NCI-H2081 (cell line): ENCODE measurements at regions not wholly inside any gene's neighbourhood (a gene's known extent, or its start where the extent isn't known, plus 50 kb on each side); places are given as distances from the start of the nearest gene placed in this dataset.
A peak's percentile ranks its signal among the peaks of the same experiment; 100 is the strongest.

Source experiments
- DNase-seq, 2 experiments: peaks; one replicate each; lab custom pipeline; 2025; lab: John Stamatoyannopoulos, UW

DNA sequence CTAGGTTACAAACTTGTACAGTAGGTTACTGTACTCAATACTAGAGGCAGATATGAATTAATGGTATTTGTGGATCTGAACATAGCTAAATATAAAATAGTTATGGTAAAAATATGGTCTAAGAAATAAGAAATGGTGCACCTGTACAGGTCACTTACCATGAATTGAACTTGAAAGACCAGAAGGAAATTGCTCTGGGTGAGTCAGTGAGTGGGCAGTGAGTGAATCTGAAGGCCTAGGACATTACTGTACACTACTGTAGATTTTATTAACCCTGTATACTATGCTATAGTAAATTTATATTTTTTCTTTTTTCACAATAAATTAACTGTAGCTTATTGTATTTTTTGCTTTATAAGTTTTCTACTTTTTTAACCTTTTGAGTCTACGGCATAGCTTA is 1020.4 kb downstream of the CDH18 start:
- DNase-seq = no peak

DNA sequence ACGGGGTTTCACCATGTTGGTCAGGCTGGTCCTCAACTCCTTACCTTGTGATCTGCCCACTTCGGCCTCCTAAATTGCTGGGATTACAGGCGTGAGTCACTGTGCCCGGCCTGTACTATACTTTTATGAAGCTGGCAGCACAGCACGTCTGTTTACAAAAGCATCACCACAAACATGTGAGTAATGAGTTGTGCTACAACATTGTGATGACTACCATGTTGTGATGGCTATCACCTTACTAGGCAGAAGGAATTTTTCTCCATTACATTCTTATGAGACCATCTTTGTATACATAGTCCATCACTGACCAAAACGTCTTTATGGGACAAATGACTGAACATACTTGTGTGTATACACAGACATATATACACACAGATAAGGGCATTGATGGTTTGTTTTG is 1019.0 kb downstream of the CDH18 start:
- no peak for DNase-seq

DNA sequence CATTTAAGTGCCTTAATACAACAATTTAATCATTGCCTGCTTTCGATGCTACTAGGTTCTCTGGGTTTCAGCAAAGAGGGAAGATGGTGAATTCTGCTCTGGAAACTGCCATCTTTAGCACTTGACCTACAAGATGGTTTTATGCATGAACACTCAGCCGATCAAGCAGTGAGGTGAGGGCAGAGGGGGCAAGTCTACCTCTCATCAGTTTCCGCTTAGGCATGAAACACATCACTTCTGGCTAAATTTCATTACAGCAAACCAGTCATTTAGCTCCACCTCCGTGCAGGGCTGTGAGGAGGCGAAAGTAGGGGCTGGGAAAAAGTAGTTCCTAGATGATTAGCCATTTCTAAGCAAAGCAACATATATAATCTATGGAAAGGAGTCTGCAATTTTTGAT is 1018.0 kb downstream of the CDH18 start:
- no peak for DNase-seq

DNA sequence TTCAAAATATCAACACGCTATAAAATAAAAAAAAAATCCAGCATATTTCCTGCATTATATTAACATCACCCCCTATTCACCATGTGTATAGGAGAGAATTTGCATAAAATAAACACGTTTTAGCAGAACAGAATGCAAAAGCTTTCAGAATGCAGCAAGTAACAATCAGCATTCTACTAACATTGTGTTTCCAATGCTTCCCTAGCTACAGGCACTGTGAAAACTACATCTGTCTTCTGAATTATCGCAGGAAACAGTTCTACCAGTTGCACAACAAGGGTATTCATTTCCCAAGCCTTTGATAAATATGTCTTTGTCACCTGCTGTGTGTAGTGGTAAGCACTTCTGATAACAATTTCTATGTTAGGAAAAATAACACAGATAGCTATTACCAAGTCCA is 1015.8 kb downstream of the CDH18 start:
- no peak for DNase-seq

DNA sequence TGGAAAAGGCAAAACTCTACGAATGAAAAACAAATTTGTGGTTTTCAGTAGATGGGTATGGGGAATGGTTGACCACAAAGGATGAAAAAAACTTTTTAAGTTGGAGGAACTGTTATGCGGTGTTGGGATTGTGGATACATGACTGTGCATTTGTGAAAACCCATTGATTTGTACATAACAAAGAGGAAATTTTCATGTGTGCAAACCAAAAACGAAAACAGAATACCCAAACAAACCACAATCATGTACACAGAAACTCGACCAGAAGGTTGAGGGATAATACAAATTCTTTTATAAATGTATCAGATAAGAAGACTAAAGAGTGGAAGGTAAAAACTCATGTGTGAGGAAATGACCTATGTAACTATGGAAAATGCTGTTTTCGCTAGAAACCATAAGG is 1012.4 kb downstream of the CDH18 start:
- DNase-seq = no peak

DNA sequence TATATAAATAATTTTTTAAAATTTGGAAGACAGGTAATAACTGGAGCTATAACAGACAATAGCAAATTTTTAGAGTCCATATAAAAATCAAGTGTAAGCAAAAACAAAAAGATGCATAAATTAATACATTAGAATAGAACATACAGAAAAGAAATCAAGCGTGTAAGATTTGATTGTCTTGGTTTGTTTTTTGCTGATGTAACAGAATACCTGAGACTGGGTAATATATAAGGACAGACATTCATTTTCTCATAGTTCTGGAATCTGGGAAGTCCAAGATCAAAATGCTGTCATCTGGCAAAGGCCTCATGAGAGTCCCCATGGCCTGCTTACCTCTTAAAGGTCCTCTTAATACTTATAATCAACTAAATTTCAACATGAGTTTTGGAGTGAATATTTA is 1010.1 kb downstream of the CDH18 start:
- DNase-seq = no peak

DNA sequence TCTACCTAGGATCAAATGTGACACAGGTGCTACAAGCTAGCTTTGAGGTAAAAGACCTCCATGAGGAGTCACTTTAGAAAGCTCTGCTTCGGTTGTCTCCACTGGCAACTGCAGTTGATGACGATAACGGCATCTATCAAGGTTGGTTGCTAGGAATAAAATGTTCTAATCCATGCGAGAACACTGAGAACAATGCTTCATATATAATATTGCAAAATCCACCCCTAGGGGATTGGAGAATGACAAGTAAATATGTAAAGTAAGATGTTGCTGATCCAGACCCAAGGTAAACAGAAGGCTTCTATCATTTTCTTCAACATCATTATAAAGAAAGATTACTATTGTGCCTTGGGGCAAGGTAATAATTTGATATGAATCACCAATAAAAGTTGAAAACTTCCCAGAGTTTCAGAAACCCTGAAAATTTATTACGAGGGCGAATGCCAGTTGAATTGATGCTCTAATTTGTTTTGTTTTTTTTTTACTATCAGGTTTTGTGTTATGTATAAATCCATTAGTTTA is 1003.4 kb downstream of the CDH18 start:
- peak in 1 of 2 experiments; percentile 27 for DNase-seq

DNA sequence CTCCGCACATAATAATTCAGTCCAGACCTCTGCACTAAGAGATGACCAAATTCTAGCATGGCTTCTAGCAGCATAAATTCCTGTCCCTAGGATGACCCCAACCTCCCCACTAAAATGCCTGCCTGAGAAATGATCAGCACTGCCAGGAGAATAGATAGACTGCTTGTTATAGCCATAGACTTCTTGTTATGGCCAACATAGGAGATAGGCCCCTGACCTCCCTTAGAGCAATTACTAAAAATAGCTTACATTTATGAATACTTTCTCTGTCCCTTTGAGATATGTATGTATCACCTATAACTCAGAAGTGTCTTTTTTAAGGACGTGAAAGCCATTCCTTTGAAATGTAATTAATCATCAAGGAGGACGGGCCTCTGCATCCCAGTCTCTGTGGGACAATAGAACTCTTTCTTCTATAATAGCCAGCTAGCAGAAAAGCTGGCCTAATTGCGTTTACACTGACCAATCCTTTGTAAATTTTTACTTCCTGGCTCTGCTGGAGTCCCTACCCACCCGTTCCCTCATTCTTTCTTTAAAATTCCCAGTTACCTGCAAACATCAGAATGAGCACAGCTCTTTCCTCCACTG is 1002.7 kb downstream of the CDH18 start:
- peak; percentile 51 to 82 for DNase-seq

DNA sequence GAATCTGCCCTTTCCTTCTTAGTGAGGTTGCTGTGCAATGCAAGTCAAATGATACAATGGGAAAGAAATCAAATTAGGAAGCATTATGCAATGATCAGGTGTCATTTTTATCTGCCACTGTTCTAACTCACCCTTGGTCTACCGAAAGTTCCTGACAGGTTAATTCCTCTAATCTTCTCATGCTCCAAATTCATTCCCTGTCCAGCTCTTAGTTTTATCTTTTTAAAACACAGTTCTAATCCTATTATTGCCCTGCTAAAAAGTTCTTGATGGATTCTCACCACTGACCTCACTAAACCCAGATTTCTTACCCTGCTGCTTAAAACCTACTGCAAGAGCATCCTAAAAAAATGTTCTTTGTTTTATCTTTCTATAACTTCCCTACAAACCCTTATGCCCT is 1000.9 kb downstream of the CDH18 start:
- DNase-seq = no peak

DNA sequence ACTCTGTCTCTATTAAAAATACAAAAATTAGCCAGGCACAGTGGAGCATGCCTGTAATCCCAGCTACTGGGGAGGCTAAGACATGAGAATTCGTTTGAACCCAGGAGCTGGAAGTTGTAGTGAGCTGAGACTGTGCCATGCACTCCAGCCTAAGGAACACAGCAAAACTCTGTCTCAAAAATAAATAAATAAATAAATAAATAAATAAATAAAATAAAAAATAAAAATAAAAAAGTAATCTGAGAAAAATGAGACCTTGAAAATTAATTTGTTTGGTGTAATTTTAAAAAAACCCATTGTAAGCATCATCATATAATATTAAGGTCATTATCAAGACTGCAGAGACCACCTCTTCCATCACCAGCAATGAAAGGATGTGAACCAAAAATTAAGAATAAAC is 997.1 kb downstream of the CDH18 start:
- no peak for DNase-seq

DNA sequence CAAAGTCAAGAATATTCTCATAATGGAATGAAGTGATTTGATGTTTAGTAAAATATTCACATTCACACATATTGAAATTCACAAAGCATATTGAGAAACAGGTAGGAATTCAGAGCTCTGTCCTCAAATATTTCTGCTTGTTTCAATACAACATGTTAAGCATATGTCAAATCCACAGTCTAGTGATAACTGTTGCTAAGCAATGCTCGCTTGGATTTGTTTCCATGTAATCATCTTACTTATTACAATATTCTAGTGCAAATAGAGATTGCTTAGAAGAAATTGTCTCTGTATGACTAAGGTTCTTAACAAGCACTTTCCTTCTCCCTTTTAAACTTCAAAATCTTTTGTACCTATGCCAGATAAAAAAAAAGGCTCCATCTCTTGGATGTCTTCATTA is 995.7 kb downstream of the CDH18 start:
- no peak for DNase-seq

DNA sequence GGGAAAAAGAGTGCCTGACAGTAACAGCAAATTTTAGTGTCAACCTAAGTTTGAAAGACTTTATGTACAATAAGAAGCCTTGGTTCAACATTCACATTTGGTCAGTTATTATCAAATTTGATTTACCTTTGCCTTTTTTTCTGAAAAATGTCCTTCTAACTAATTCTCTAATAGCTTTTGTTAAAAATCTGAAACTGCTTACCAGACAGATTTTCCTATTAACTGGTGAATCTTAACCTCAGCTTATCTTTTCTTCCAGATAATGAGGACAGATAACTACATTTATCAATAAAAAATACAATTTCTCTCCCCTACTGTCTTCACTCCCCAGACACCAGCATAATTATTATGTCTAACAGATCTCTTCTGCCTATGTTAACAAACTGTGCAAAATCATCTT is 988.5 kb downstream of the CDH18 start:
- no peak for DNase-seq

DNA sequence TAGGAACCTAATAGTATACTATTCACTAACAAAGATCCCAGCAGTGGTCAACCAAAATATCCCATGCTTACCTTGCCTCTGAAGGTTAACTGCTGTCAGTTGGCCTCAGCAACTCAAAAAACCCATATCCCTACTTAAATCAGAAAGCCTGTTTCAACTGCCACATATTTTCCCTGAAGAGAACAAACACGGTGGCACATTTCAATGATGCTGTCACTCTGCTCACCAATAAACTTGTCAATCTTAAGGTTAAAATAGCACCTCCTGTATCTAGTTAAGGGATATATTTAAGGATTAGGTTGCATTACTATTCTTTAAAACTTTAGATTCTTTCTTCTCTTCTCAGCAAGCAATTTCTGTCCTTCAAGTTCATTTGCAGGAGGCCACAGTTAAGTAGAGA is 986.9 kb downstream of the CDH18 start:
- DNase-seq = no peak

DNA sequence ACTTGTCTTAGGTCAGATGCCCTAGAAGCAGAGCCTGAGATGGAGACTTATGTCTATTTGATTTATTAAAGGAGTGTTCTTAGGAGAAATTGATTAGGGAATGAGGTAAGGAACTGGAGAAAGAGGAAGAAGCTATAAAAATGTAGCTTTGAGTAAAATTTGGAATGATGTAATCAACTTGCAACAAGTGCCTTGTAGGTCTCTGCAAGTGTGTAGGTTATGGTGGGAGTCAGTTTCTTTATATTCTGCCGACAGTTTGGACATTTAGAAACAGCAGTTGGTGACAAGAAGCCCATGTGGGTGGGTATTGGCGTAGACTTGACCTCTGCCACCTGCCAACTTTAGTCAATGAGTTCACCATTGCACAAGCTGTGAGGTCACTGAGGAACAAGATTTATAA is 986.5 kb downstream of the CDH18 start:
- no peak for DNase-seq

DNA sequence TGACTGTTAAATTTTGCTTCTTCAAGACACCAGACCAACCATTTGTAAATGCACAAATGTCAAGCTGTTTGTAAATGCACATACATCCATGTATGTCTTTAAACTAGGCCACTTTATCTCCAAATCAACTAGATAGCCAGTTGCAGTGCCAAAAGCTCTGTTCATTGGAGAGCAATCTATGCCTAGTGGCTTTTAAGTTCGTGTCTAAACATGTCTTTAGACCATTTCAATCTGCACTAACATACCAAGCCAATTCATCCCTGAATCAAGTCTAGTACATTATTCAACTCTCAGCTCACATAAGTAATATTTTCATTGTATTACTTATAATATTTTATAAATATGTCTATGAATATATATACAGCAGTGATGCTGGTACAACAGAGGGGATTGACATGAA is 985.9 kb downstream of the CDH18 start:
- DNase-seq = no peak

DNA sequence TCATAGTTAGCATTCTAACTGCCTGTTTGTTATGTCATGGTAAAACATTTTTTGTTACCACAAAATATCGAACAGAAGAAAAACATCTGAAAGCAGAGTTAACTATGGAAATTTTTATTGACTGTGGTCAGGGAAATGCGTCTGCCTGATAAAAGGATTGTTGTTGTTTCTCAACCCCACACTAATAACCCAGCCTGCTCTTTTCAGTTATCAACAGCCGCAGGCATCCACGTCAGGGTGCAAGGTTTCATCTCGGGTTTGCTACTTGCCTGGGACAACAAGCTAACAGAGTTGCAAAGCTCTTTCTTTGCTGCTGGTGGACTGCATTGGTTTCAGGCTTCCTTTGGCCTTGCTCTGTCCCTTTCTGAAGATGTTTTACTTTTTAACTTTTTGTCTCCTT is 969.2 kb downstream of the CDH18 start:
- DNase-seq = no peak

DNA sequence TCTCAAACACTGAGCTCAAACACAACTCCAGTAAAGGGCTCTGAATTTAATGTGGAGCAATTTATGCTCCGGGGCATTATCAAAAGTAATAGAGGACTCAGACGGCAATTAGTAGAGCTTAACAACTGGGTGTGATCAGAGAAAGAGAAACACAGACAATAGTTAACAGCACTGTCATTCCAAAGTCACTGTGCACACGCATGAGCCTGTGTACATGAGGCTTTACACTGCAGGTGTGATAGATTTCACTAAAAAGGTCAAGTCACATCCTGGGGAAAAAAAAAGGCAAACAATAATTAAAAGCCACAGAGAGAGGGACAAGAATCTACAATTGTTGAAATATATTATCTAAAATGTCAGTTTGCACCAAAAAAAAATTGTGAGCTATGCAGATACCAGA is 956.5 kb downstream of the CDH18 start:
- DNase-seq = peak in 1 of 2 experiments; percentile 48

DNA sequence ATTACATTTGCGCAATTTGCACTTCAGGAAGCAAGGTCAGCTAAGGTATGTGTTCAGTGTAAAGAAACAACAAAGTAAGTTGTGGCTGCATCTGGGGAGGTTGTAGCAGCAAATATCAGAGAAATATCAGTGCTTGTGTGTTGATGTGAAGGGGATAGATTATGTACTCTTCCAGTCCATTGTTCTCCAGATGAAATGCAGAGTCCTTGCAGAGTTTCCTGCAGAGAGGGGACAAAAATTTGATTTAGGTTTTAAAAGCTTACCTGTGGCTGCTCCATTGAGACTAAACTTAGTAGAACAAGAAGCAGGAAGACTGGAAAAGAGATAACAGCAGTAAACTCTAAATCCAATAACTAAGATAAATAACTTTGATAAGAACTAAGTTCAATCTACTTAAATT is 952.2 kb downstream of the CDH18 start:
- no peak for DNase-seq

DNA sequence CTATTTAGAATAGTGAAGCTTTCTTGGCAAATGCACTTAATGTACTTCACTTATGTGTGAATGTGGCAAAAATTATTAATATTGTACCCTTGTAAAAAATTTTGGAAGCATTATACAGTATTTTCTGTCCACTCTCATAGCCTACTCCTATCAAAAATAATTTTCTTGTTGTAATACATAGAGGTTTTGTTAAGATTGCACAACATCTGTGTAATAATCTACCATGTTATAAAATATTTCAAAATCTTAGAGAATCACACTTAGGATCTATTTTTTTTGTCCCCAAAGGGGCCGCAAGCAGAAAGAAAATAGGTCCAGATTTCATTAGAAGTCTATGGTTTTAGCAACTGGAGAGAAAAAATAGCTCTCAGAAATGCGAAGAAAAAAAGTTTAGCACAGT is 945.9 kb downstream of the CDH18 start:
- DNase-seq = no peak

DNA sequence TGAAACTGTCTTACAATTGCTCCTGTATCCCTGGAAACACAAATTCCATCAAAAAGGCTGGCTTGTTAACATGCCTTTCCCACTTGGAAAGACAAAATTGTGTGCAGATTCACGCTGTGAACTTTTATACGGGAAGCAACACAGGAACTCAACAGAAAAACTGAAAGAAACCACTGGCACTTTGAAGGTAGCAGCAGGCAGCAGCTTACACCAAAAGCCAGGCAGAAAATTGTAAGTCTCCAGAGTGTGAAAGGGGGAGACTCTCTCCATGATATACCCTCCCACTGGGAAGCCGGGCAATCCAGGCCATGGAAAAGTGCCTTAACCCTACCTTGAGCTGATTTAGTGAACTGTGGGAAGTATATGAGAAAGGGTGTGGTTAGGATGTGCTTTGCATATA is 943.7 kb downstream of the CDH18 start:
- DNase-seq = no peak

DNA sequence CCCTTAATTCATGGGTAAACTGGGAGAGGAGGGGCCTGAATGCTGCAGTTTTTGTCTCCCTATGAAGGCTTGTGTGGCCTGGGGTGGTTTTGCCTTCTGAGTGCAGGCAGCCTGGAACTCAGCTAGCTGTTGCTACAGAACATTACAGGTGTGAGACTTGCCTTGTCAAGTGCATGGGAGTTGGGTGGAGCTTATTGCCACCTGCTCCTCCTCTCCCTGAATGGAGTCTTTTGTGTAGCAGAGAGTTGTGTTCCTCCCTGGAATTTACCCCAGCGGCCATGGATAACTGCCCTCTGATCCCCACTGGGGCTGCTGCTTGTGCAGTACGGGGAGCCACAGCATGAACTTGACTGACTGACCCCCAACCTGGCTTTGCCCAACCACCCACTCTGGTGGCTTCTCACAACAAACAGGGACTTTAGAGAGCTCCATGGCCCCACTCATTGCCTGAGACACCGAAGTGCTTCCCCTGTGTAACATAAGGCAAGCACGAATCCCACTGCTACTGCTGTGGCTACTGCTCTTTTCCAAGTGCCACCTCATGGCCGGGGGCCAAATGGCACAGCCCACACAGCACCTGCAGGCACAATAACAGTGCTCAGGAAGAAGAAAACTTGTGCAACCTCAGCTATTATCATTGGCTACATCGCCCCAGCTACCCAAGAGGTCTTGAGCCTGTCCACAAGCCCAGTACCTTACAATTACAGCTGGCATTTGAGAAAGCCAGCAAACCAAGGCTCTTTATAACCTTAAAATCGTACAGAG is 942.9 kb downstream of the CDH18 start:
- DNase-seq = no peak

DNA sequence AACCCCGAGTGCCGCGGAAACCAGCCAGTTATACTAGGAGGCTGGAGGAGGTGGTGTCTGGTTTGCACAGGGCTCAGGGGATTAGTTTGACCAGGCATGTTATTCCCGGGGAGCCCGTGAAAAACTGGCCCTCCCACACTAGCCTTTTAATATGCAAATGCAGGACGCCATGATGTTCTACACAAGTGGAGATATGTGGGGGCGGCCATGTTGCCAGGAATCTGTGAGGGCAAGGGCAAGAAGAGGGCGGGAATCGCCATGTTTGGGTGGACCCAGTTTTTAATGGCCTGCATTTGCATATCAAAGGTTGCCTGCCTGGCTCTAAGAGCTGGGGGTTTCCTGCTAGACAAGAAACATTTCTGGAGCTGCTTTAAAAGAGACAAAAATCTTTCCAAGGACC is 940.7 kb downstream of the CDH18 start:
- DNase-seq = no peak

DNA sequence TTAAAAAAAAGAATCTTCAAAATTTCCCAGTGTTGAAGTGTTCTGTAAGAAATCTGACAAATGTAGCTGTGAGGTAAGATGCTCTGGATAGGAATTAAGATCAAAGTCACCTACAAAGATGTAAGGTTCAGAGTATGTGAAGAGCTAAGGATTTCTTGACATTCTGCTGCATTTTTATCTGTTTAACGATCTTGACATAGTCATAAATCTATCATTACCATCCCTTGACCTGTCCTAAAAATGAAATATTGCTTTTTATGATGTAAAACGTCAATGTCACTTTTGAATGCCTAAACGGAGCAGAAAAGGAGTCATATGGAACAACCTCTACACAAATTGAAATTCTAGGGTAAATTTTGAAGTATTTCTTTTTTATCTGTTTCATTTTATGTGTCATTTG is 939.3 kb downstream of the CDH18 start:
- DNase-seq = no peak

DNA sequence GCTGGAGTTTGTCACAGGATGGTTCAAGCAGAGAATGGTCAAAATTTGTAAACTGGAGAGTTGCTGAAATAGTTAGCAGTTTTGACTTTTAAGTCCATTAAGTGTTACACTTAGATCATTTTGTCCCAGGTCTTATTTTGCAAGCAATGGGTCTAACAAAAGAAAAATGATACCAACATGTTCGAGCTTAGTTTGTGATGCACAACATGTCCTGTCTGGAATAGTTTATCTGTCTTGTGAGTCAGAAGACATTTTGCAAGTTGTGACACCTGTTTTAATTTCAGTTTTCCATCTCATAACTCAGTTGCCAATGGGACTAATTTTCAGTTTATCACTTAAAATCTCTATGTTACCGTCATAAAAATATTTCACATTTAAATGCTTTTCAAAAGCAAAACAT is 929.8 kb downstream of the CDH18 start:
- DNase-seq = no peak
